ENCODE measurements at regions not wholly inside any gene's neighbourhood (a gene's known extent, or its start where the extent isn't known, plus 50 kb on each side); places are given as distances from the start of the nearest gene placed in this dataset.

GRCh38 chr2:123303731-123304130 is 721.4 kb upstream of the CNTNAP5 start:
- DNase-seq (ENCODE audit: low spot score): no peak

Data from GM03348 (cell line).